KOPT-K1 (cell line): ENCODE measurements at regions not wholly inside any gene's neighbourhood (a gene's known extent, or its start where the extent isn't known, plus 50 kb on each side); places are given as distances from the start of the nearest gene placed in this dataset.
"Not testable (repeated sequence)": the region's sequence is repeated elsewhere in the genome, so short reads cannot be mapped to it uniquely, and the experiment has no call there.

Source experiments
- H3K27ac ChIP-seq: fragments of 200-600 bp; sonication (generic); 2 replicates; pipeline ENCODE4 v1.5.1; 2016; ENCODE audit warnings: antibody characterized with exemption, mild to moderate bottlenecking, low read depth, low read length; ENCODE audit not compliant: poor library complexity, severe bottlenecking
- H3K36me3 ChIP-seq: fragments of 200-600 bp; sonication (generic); 2 replicates; pipeline ENCODE4 v1.5.1; 2017; ENCODE audit warnings: antibody characterized with exemption, mild to moderate bottlenecking, low read length, moderate library complexity; ENCODE audit not compliant: insufficient read depth
- H3K9me3 ChIP-seq: fragments of 200-600 bp; sonication (generic); 2 replicates; pipeline ENCODE4 v1.5.1; 2017; ENCODE audit warnings: antibody characterized with exemption, low read length, mild to moderate bottlenecking; ENCODE audit not compliant: insufficient read depth, poor library complexity, severe bottlenecking

- no peaks in the 10 kb centered on the region for H3K36me3 ChIP-seq
- H3K27ac ChIP-seq, result no peak overlapping the region
- no peaks in the 10 kb centered on the region for H3K9me3 ChIP-seq
These were observed 329.1 kb upstream of the ZNF608 start for GRCh38 chr5:125075567-125075966.

DNA sequence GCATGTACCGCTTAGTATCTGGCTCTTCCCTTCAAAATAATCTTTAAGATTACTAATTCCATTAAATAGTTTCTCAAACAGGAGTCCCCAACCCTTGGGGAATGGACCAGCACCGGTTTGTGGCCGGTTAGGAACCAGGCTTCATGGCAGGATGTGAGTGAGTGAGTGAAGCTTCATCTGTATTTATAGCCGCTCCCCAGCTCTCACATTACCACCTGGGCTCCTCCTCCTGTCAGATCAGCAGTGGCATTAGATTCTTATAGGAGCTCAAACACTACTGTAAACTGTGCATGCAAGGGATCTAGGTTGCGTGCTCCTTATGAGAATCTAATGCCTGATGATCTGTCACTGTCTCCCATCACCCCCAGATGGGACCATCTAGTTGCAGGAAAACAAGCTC, 332.6 kb upstream of the ZNF608 start:
- H3K36me3 ChIP-seq, H3K27ac ChIP-seq, H3K9me3 ChIP-seq: not testable (repeated sequence)

DNA sequence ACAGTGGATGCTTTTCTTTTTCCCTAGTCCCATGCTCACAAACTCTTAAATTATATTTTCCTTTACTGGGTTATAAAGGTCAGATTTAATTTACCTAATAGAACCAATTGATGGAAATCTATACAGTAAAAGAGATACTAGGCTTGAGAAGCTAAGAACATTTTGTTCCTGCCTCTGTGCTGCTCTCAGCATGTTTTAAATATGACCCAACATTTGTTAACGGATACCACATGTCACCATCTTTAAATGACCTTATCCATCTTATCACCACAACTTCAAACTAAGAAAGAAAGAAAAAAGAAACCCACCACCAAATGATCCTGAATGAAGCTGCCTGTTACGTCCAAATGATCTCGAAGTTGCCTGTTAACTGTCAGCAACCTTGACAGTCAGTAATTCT, 334.7 kb upstream of the ZNF608 start:
- no peak overlapping the region for H3K27ac ChIP-seq
- no peaks in the 10 kb centered on the region for H3K9me3 ChIP-seq
- H3K36me3 ChIP-seq, result no peaks in the 10 kb centered on the region

DNA sequence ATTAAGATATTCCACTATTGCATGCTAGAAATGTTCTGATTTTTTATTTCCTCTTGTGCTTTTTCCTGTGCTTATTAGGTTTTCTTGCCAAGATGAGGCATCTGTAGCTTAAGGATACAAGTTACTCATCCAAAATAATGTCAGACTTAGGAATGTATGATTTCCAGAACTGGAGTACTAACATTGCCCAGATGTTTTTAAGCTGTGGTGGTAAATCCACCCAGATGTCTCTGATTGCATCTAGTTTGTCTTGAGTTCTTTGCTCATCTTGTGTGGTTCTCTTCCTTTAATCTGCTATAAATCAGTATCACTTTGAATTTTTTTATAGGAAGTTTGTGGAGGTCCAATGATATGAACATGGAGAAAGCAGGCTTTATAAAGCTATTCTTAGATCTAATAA, 337.5 kb upstream of the ZNF608 start:
- Histone ChIP-seq H3K9me3 (no peaks in the 10 kb centered on the region), H3K27ac (no peak overlapping the region), H3K36me3 (no peaks in the 10 kb centered on the region)

GRCh38 chr5:125085797-125086505, 339.5 kb upstream of the ZNF608 start:
- Histone ChIP-seq H3K27ac (no peak overlapping the region), H3K9me3 (no peaks in the 10 kb centered on the region), H3K36me3 (no peaks in the 10 kb centered on the region)

DNA sequence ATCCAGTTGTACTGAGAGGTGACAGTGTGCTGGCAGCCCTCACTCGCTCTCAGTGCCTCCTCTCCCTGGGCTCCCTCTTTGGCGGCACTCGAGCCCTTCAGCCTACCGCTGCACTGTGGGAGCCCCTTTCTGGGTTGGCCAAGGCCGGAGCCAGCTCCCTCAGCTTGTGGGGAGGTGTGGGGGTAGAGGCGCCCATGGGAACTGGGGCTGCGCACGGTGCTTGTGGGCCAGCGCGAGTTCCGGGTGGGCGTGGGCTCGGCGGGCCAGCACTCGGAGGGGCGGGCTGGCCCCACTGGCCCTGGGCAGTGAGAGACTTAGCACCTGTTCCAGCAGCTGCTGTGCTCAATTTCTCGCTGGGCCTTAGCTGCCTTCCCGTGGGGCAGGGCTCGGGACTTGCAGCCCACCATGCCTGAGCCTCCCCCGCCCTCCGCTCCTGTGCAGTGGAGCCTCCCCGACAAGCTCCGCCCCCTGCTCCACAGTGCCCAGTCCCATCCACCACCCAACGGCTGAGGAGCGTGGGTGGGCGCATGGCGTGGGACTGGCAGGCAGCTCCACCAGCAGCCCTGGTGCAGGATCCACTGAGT, 342.2 kb upstream of the ZNF608 start:
- H3K27ac ChIP-seq, result no peak overlapping the region
- no peaks in the 10 kb centered on the region for H3K36me3 ChIP-seq
- no peaks in the 10 kb centered on the region for H3K9me3 ChIP-seq

DNA sequence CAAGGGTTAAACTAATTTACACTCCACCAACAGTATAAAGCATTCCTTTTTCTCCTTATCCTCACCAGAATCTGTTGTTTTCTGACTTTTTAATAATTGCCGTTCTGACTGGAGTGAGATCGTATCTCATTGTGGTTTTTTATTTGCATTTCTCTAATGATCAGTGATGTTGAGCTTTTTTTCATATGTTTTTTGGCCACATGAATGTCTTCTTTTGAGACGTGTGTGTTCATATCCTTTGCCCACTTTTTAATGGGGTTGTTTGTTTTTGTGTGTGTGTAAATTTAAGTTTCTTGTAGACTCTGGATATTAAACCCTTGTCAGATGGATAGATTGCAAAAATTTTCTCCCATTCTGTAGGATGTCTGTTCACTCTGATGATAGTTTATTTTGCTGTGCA, 345.7 kb upstream of the ZNF608 start:
- not testable (repeated sequence) for H3K36me3 ChIP-seq, H3K27ac ChIP-seq, H3K9me3 ChIP-seq

DNA sequence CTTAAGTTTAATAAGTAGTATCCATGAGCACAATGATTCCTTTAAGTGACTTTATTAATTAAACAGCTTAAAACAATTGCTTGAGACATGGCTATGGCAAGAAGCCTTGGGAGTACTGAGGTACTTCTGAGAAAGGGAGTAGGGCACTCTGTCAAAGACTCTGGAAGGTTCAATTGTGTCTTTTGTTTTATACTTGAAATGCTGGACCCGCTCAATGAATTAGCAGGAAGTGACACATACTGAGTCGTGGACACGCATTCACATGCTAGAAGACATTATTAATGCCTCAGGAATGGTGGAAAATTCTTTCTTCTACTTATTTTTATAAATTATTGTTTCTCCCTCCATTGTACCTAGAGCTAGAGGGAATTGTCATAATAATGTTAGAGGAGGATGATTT, 347.3 kb upstream of the ZNF608 start:
- Histone ChIP-seq H3K27ac (no peak overlapping the region), H3K36me3 (no peaks in the 10 kb centered on the region)

DNA sequence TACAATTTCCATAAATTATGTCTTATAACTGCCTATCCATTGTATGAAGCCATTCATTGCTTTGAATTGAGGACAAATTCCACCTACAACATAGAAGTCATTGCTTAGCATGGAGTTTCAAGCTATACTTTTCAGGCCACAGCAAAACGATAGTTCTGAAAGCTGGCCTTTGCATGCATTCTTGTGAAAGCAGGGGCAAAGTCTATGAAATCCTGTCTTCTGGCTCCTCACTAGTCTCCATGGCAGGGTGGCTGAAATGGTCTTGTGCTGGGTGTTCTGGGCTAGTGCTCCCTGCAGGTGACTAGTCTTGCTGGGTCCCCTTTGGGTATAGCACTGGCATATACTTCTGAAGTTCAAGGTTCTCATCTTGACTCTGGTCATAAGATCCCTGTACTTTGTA, 353.9 kb upstream of the ZNF608 start:
- Histone ChIP-seq H3K27ac (no peak overlapping the region), H3K9me3 (no peaks in the 10 kb centered on the region), H3K36me3 (no peaks in the 10 kb centered on the region)

More for the DNA sequence above, 347.3 kb upstream of the ZNF608 start:
- no peaks in the 10 kb centered on the region for H3K9me3 ChIP-seq

GRCh38 chr5:125100951-125101350, 354.5 kb upstream of the ZNF608 start:
- Histone ChIP-seq H3K27ac (no peak overlapping the region), H3K9me3 (no peaks in the 10 kb centered on the region), H3K36me3 (no peaks in the 10 kb centered on the region)

DNA sequence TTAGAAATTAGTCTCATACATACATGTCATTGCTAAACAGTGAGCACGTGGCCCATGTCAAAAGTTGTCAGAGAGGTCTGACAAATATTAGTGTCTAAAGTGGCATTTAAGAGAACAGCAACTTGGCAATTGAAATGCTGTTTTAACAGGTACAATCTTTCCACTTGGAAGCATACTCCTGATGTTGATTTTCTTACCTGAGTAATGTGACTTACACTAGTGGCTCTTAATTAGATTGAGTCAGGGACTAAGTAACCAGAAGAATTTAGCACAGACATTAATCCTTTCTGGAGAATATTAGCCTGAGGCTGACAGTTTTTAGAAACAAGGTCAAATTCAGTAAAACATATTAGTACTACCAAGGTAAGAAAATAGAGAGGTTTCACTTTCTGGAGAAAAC, 357.0 kb upstream of the ZNF608 start:
- Histone ChIP-seq H3K9me3 (no peaks in the 10 kb centered on the region), H3K36me3 (no peaks in the 10 kb centered on the region), H3K27ac (no peak overlapping the region)

DNA sequence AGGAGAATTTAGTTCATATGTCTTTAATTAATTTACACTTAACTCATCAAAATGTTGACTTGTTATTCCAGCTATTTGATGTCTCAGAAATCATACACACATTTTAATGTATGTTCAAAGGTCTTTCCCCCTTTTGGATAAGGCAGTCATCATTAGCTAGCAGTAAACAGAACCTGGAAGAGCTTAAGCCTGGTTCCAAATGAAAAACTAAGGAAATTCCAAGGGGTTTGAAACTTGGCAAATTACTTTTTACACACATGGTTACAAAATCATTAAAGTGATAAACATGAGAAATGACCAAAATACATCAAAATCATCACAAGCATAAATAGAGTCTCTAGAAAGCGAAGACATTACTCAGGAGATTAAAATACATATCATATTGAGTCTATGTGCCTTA, 359.8 kb upstream of the ZNF608 start:
- H3K27ac ChIP-seq, result no peak overlapping the region
- no peaks in the 10 kb centered on the region for H3K36me3 ChIP-seq
- no peaks in the 10 kb centered on the region for H3K9me3 ChIP-seq

- Histone ChIP-seq H3K9me3 (no peaks in the 10 kb centered on the region), H3K27ac (no peak overlapping the region), H3K36me3 (no peaks in the 10 kb centered on the region)
These were observed 360.4 kb upstream of the ZNF608 start for GRCh38 chr5:125106881-125107280.

DNA sequence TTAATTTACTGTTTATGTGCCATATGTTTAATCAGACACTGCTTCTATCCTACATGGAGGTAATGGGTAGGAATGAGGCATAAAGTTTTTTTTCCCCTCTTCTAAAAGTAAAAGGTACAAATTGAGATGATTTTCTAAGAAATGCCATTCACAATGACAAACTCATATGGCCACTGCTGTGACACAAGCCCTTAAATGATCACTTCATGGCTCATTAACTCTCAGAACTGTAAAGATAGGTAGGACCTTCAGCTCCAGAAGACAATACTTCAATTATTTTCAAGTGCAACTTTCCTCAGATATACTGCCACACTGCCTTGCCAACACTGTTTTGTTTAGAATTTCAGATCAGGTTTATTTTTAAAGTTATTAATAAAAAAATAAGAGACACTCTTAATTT, 362.9 kb upstream of the ZNF608 start:
- H3K36me3 ChIP-seq, result no peaks in the 10 kb centered on the region
- H3K27ac ChIP-seq, result no peak overlapping the region
- H3K9me3 ChIP-seq, result no peaks in the 10 kb centered on the region

GRCh38 chr5:125109816-125110215, 363.4 kb upstream of the ZNF608 start:
- no peaks in the 10 kb centered on the region for H3K9me3 ChIP-seq
- H3K36me3 ChIP-seq, result no peaks in the 10 kb centered on the region
- H3K27ac ChIP-seq, result no peak overlapping the region

GRCh38 chr5:125112196-125112595, 365.8 kb upstream of the ZNF608 start:
- no peaks in the 10 kb centered on the region for H3K36me3 ChIP-seq
- H3K27ac ChIP-seq, result no peak overlapping the region
- no peaks in the 10 kb centered on the region for H3K9me3 ChIP-seq
